Stimulated activated CD8-positive, alpha-beta memory T cell treated with anti-CD3 and anti-CD28 coated beads, Interleukin-2, amount 100 ng/mL, for 1 hour (primary cell): ENCODE measurements at regions not wholly inside any gene's neighbourhood (a gene's known extent, or its start where the extent isn't known, plus 50 kb on each side); places are given as distances from the start of the nearest gene placed in this dataset.
"Not testable (repeated sequence)": the region's sequence is repeated elsewhere in the genome, so short reads cannot be mapped to it uniquely, and the experiment has no call there.

Experiments
- DNase-seq, 2 donors: peaks; one replicate each; pipeline ENCODE4 v3.0.0-alpha.2; 2020; ENCODE audit warnings: low read depth in 2 of 2

GRCh38 chr5:176060472-176061268, 92.6 kb upstream of the THOC3 start:
- DNase-seq: not testable (repeated sequence)

GRCh38 chr5:176061269-176061622, 93.1 kb upstream of the THOC3 start:
- not testable (repeated sequence) for DNase-seq

- DNase-seq: not testable (repeated sequence)
Measured at GRCh38 chr5:176061660-176062059, 93.5 kb upstream of the THOC3 start.

DNA sequence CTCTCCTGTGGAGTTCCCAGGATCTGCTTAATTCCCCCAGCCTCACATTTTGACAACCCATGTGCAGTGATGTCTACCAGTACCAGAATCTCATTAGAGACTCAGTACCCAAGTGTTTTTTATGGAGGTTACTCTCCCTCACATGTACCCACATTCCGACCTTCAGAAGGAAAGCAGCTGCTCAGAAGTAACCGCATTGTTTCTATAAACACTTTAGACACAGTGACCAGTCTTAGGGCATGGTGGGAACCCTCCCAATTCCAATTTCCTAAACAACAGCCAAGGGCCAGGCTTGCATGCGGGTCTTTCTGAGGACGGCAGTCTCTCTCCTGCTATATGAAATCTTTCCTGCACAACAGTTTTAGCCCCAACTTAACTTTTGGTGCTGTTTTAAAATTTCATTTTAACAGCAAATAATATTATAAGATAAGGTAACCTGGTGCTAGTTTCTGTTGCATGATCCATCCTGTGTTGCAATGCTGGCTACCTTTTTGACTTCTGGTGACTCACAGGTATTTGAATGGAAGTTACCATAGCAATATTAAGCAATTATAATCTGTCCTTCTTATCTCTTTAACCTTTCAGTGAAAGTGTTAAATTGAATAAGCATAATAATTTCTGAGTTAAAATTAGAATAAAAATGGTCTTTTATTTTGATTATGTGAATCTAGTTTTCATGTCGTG, 98.3 kb upstream of the THOC3 start:
- not testable (repeated sequence) for DNase-seq

GRCh38 chr5:176067162-176067561, 99.0 kb upstream of the THOC3 start:
- not testable (repeated sequence) for DNase-seq

DNA sequence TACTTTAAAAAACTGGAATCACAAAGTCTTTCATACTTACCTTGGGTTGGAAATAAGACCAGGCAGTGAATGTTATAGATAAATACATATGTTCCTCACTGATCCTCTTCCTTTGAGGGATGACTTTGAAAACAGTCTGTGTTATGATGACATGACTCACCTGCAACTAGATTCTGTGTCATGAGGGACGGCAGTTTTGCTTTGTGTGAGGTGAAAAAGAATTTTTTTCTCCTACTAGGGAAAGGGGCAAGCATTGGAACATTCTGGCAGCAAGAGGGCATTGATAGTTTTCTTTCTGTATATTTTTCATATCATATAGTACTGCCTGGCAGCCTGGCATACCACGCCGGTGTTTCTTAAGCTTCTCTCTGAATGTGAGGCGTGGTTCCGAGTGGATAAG, 99.8 kb upstream of the THOC3 start:
- not testable (repeated sequence) for DNase-seq

GRCh38 chr5:176073996-176074571, 106.0 kb upstream of the THOC3 start:
- peak in 1 of 2 donors; percentile 0 for DNase-seq

DNA sequence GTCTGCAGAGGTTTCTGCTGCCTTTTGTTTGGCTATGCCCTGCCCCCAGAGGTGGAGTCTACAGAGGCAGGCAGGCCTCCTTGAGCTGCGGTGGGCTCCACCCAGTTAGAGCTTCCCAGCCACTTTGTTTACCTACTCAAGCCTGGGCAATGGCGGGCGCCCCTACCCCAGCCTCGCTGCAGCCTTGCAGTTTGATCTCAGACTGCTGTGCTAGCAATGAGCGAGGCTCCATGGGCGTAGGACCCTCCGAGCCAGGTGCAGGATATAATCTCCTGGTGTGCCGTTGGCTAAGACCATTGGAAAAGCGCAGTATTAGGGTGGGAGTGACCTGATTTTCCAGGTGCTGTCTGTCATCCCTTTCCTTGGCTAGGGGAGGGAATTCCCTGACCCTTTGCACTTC, 115.6 kb upstream of the THOC3 start:
- not testable (repeated sequence) for DNase-seq

GRCh38 chr5:176103083-176103482, 135.0 kb upstream of the THOC3 start:
- DNase-seq: not testable (repeated sequence)

DNA sequence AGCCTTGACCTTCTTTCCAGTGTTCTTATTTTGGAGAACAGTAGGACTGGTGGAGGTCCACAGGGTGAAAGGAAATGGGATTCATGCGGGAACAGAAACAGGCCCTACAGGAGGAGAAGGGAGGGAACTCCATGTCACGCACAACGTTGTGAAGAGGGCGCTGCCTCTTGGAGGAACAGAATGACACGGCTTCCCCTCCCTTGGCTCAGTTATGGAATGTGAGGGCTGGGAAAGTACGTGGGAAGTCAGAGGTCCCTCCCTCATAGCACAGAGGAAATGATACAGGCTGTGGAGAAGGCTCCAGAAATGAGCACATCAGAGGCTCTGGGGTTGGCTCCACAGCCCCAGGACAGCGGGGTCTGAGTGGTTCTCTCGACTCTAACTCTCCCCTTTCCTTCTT, 125.3 kb upstream of the SIMC1 start:
- DNase-seq: not testable (repeated sequence)

- not testable (repeated sequence) for DNase-seq
Measured at GRCh38 chr5:176113673-176114335, 124.4 kb upstream of the SIMC1 start.

GRCh38 chr5:176114825-176115224, 123.4 kb upstream of the SIMC1 start:
- DNase-seq: not testable (repeated sequence)

GRCh38 chr5:176117699-176118238, 120.5 kb upstream of the SIMC1 start:
- DNase-seq: not testable (repeated sequence)

DNA sequence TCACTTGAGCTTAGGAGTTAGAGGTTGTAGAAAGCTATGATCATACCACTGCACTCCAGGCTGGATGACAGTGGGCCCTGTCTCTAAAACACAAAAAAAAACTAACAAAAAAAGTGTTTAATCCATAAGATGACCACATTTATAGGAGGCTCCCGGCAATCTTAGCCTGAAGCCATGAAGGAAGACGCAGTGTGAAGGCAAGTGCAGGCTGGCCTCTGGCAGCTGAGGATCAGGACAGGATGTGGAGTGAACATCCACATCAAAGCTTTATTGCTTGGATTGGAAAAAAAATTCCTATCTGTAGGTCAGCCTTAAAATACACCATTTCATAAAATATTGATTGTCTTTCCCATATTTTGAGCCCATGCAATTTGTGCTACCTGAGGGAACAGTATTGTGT, 115.9 kb upstream of the SIMC1 start:
- not testable (repeated sequence) for DNase-seq

- DNase-seq: not testable (repeated sequence)
Measured at GRCh38 chr5:176124120-176124519, 114.1 kb upstream of the SIMC1 start.

DNA sequence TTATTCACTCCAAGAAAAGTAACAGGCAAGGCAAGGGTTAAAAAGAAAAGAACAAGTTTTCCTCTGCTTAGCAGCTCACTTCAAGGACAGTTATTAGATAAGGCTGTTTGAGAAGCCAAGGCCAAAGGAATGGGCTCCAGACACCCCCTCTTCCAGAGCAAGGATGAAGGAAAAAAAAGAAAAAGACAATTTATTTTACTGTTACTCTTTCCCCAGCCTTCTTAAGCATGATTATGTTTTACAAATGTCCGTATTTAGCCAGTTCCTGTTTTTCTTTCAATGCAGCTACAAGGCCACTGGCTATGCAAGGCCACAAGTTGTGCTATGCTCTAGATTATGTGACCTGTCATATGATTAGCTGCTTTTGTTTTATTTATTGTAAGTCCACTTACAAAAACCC, 106.5 kb upstream of the SIMC1 start:
- no peak for DNase-seq

DNA sequence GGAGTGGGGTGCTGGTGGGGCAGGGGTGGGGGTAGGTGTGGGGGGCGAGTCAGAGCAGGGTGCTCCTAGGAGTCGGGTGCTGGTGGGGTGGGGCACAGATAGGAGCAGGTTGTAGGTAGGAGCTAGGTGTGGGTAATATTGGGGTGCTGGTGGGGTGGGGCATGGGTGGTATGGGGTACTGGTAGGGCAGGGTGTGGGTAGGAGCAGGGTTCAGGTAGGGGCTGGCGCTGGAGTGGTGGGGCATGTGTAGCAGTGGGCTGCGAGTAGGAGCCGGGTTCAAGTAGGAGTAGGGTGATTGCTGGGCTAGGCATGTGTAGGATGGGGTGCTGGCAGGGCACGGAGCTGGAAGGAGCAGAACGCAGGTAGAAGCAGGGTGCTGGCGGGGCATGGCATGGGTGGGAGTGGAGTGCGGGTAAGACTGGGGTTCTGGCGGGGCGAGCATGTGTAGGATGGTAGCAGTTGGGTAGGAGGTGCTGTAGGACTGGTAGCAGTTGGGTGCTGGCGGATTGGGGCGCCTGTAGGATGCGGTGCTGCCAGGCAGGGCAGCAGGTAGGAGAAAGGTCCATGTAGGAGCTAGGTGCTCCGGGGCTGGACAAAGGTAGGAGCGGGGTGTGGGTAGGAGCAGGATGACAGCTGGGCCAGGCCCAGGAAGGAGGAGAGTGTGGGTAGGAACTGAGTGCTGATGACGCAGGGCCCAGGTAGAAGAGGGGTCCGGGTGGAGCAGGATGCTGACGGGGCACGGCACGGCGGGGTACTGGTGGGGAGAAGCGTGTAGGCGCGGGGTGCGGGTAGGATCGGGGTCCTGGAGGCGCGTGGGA, 105.5 kb upstream of the SIMC1 start:
- DNase-seq: no peak

DNA sequence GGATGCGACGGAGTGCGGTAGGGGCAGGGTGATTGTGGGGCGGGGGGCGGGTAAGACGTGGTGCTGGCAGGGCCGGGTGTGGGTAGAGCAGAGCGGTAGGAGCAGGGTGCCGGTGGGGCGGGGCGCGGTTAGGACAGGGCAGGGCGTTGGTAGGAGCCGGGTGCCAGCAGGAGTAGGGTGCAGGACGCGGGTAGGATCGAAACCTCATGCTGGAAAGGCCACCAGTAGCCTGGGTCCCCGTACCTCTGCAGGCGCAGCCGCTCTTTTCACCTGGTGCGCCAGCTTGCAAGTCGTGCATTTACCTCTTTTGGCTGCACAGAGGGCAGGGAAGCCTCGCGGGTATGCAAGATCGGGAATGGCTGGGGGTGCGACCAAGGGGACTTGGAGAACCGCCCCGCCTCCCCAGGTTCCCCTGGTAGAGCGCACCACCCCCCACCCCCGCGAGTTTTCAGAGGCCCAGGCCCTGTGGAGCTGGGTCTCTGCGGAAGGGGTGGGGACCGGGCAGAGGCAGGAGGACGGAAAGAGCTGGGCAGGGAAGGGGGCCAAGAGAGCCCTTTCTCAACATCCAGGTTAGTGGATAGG, 104.8 kb upstream of the SIMC1 start:
- DNase-seq: no peak

DNA sequence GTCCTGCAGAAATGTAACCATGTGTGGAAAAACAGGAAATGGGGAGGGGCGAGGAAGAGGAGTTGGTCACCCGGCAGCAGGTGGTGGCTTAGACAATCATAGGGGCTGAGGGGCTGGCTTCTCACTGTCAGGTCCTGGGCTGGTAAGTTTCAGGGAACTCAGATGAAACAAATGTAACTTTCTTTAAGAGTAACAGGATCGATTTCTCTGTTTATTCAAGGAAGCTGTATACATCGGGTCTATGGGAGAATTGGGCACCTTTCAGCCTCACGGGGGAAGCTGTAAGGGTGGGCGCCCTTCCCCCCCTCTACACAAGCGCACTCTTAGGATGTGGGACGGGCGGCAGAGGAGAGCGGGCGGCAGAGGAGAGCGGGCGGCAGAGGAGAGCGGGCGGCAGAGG, 104.3 kb upstream of the SIMC1 start:
- DNase-seq: no peak

DNA sequence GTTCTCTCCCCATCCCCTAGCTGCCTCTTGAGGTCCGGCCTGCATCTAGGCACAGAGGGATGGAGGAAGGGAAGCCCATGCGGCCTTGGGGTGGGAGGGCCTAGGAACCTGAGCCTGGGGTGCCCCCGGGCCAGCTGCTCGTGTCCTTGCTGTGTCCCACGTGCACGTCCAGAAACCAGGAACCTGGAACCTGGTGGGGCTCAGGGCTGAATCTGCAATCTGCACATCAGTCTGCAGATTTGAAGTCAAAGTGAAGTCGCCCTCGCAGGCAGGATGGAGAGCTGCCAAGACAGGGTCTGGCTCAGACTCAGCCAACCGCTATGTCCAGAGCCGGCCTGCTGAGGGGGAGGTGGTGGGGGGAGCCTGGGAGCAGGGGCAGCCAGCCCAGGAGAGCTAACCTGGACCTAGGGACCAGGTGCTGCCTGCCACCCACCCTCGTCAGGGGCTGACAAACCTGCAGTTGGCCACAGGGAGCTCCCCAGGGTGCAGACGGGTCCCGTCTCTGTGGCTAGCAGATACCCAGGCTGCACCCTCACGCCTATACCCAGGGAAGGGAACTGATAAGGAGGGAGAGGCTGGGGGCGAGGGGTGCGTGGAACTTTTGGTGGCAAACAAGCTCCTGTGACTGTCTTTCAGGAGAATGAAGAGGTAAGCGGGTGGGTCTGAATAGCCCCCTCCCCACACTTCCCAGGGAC, 103.5 kb upstream of the SIMC1 start:
- DNase-seq: no peak
